Choroid plexus epithelial cell (primary cell): ENCODE measurements at regions not wholly inside any gene's neighbourhood (a gene's known extent, or its start where the extent isn't known, plus 50 kb on each side); places are given as distances from the start of the nearest gene placed in this dataset.

Experiments
- DNase-seq: peaks from one replicate; pipeline ENCODE4 v3.0.0-alpha.2; 2010; ENCODE audit warnings: low read depth
- H3K4me3 ChIP-seq: 2 replicates; pipeline ENCODE4 v1.5.1; 2011; ENCODE audit warnings: low read depth, mild to moderate bottlenecking, control low read depth, low read length, moderate library complexity
- TF ChIP-seq, protein P1 (sequence below): conservative IDR thresholded peaks from 2 replicates; pipeline ENCODE4 v1.5.1; 2011; ENCODE audit warnings: low read depth, mild to moderate bottlenecking, control low read depth, inconsistent platforms, low read length, moderate library complexity

DNA sequence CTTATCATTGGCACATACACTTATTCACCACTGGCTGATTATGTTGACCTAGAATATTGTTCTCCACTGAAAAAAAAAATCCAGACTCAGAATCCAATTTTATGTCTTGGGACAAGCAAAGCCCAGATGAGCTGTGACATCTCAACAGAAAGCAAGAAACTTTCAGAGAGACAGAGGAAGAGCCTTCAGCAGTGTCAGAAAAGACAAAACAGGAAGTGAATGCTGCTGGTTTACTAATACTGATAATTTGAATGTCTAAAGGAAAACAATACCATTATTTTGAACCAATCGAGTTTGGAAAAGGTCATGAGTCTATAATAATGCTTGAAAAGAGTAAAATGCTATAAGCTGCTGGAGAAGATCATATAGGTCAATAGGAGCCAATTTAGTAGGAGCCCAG, 179.8 kb upstream of the RIMS1 start:
- TF ChIP-seq, protein P1, sequence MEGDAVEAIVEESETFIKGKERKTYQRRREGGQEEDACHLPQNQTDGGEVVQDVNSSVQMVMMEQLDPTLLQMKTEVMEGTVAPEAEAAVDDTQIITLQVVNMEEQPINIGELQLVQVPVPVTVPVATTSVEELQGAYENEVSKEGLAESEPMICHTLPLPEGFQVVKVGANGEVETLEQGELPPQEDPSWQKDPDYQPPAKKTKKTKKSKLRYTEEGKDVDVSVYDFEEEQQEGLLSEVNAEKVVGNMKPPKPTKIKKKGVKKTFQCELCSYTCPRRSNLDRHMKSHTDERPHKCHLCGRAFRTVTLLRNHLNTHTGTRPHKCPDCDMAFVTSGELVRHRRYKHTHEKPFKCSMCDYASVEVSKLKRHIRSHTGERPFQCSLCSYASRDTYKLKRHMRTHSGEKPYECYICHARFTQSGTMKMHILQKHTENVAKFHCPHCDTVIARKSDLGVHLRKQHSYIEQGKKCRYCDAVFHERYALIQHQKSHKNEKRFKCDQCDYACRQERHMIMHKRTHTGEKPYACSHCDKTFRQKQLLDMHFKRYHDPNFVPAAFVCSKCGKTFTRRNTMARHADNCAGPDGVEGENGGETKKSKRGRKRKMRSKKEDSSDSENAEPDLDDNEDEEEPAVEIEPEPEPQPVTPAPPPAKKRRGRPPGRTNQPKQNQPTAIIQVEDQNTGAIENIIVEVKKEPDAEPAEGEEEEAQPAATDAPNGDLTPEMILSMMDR = no peak
- no peak for DNase-seq
- no peak overlapping the region for H3K4me3 ChIP-seq

GRCh38 chr6:71707059-71707458, 179.3 kb upstream of the RIMS1 start:
- TF ChIP-seq, protein P1 = no peak
- no peak for DNase-seq
- no peak overlapping the region for H3K4me3 ChIP-seq

- DNase-seq = no peak
- TF ChIP-seq, protein P1 = no peak
Observed at GRCh38 chr6:71720705-71721104, 165.6 kb upstream of the RIMS1 start.

GRCh38 chr6:71721642-71722041, 164.7 kb upstream of the RIMS1 start:
- no peak overlapping the region for H3K4me3 ChIP-seq
- no peak for DNase-seq
- TF ChIP-seq, protein P1 = no peak

More at GRCh38 chr6:71720705-71721104, 165.6 kb upstream of the RIMS1 start:
- no peak overlapping the region for H3K4me3 ChIP-seq

GRCh38 chr6:71722736-71723135, 163.6 kb upstream of the RIMS1 start:
- no peak for DNase-seq
- TF ChIP-seq, protein P1 = no peak

DNA sequence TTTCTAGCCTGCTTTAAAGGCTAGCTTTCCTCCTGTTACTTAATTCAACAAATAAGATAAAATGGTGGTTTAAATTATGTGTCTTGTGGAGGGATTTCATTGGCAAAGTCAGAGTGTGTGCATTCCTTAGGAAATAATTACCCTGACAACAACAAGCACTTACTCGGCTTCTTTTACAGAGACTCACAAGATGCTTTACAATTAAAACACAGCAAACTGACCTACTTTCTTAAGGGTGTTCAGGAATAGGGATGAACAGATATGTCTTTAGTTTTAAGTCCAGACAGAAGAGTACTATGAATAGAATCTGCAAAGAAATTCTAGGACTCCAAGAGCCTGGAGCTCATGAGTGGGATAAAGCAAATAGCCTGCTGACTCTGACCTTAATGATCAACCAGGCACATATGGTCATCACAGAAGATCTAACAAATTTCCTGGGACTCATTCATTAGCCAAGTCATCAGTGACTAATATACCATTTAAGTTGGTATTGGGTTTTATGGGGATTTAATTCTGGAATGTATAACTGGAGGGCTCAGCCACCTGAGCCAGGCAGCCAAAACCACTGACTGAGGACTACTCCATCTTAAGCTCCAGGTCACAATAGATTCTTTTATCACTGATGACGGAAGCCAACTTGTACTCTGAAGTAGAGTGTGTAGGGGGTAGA, 161.8 kb upstream of the RIMS1 start:
- DNase-seq = no peak
- no peak overlapping the region for H3K4me3 ChIP-seq
- TF ChIP-seq, protein P1 = no peak

More at GRCh38 chr6:71722736-71723135, 163.6 kb upstream of the RIMS1 start:
- no peak overlapping the region for H3K4me3 ChIP-seq

GRCh38 chr6:71725126-71725470, 161.3 kb upstream of the RIMS1 start:
- DNase-seq = no peak
- H3K4me3 ChIP-seq = no peak overlapping the region
- TF ChIP-seq, protein P1 = no peak
